H9 (cell line): ENCODE measurements at regions not wholly inside any gene's neighbourhood (a gene's known extent, or its start where the extent isn't known, plus 50 kb on each side); places are given as distances from the start of the nearest gene placed in this dataset.

Source experiments
- DNase-seq: peaks from one replicate; pipeline ENCODE4 v3.0.0-alpha.2; 2017
- H2AFZ ChIP-seq: one replicate; pipeline ENCODE4 v1.6.1; 2013; ENCODE audit warnings: mild to moderate bottlenecking, low read length, control low read depth, moderate library complexity
- H2AK5ac ChIP-seq: 2 replicates; pipeline ENCODE4 v1.6.1; 2013; ENCODE audit warnings: low read length, control low read depth, mixed read lengths; ENCODE audit not compliant: insufficient read length
- H2BK120ac ChIP-seq: one replicate; pipeline ENCODE4 v1.6.1; 2013; ENCODE audit warnings: low read depth, mild to moderate bottlenecking, low read length, control low read depth, inconsistent platforms; ENCODE audit not compliant: poor library complexity, severe bottlenecking
- H2BK12ac ChIP-seq: 2 replicates; pipeline ENCODE4 v1.6.1; 2013; ENCODE audit warnings: low read length, control low read depth, mixed read lengths, low read depth; ENCODE audit not compliant: insufficient read length
- H2BK15ac ChIP-seq: 2 replicates; pipeline ENCODE4 v1.6.1; 2013; ENCODE audit warnings: low read depth, low read length, control low read depth
- H2BK20ac ChIP-seq: one replicate; pipeline ENCODE4 v1.6.1; 2013; ENCODE audit warnings: low read depth, mild to moderate bottlenecking, low read length, control low read depth, inconsistent platforms; ENCODE audit not compliant: poor library complexity, severe bottlenecking
- H2BK5ac ChIP-seq: 2 replicates; pipeline ENCODE4 v1.6.1; 2013; ENCODE audit warnings: low read length, control low read depth, mixed read lengths; ENCODE audit not compliant: insufficient read length
- H3K14ac ChIP-seq: 2 replicates; pipeline ENCODE4 v1.6.1; 2013; ENCODE audit warnings: low read length, control low read depth; ENCODE audit not compliant: insufficient read depth
- H3K18ac ChIP-seq: 2 replicates; pipeline ENCODE4 v1.6.1; 2013; ENCODE audit warnings: low read depth, mild to moderate bottlenecking, mixed read lengths, low read length, control low read depth; ENCODE audit not compliant: insufficient read length
- H3K23ac ChIP-seq: 2 replicates; pipeline ENCODE4 v1.6.1; 2013; ENCODE audit warnings: low read length, control low read depth, mixed read lengths, low read depth; ENCODE audit not compliant: insufficient read length
- H3K23me2 ChIP-seq: 2 replicates; pipeline ENCODE4 v1.6.1; 2013; ENCODE audit warnings: low read depth, mild to moderate bottlenecking, mixed read lengths, low read length, control low read depth; ENCODE audit not compliant: insufficient read length, poor library complexity, severe bottlenecking
- H3K27ac ChIP-seq: 2 replicates; pipeline ENCODE4 v1.5.1; 2013; ENCODE audit warnings: low read length, control low read depth, mixed read lengths, low read depth; ENCODE audit not compliant: insufficient read length
- H3K27me3 ChIP-seq: 2 replicates; pipeline ENCODE4 v1.6.1; 2013; ENCODE audit warnings: low read length, control low read depth, inconsistent platforms; ENCODE audit not compliant: insufficient read depth
- H3K4ac ChIP-seq: 2 replicates; pipeline ENCODE4 v1.6.1; 2013; ENCODE audit warnings: low read depth, mild to moderate bottlenecking, control low read depth, inconsistent platforms, low read length, moderate library complexity
- H3K4me1 ChIP-seq: 2 replicates; pipeline ENCODE4 v1.6.1; 2013; ENCODE audit warnings: low read length, control low read depth, inconsistent platforms; ENCODE audit not compliant: insufficient read depth
- H3K4me2 ChIP-seq: 2 replicates; pipeline ENCODE4 v1.6.1; 2013; ENCODE audit warnings: low read length, control low read depth, mixed read lengths; ENCODE audit not compliant: insufficient read length, insufficient read depth
- H3K56ac ChIP-seq: 2 replicates; pipeline ENCODE4 v1.6.1; 2013; ENCODE audit warnings: low read depth, mild to moderate bottlenecking, mixed read lengths, low read length, control low read depth; ENCODE audit not compliant: insufficient read length
- H3K79me1 ChIP-seq: 2 replicates; pipeline ENCODE4 v1.6.1; 2013; ENCODE audit warnings: low read depth, mild to moderate bottlenecking, moderate library complexity, low read length, control low read depth, inconsistent platforms; ENCODE audit not compliant: insufficient read depth, poor library complexity, severe bottlenecking
- H3K79me2 ChIP-seq: 2 replicates; pipeline ENCODE4 v1.6.1; 2013; ENCODE audit warnings: low read length, control low read depth, inconsistent platforms; ENCODE audit not compliant: insufficient read depth
- H3K9ac ChIP-seq: 2 replicates; pipeline ENCODE4 v1.6.1; 2013; ENCODE audit warnings: low read length, control low read depth, mixed read lengths; ENCODE audit not compliant: insufficient read length; ENCODE audit errors: extremely low read depth
- H3K9me3 ChIP-seq: one replicate; pipeline ENCODE4 v1.6.1; 2013; ENCODE audit warnings: low read depth, low read length, inconsistent platforms; ENCODE audit not compliant: control insufficient read depth
- H3T11ph ChIP-seq: one replicate; pipeline ENCODE4 v1.6.1; 2013; ENCODE audit warnings: mild to moderate bottlenecking, low read length, control low read depth, inconsistent platforms
- H4K20me1 ChIP-seq: one replicate; pipeline ENCODE4 v1.6.1; 2013; ENCODE audit not compliant: control insufficient read depth, insufficient read length, insufficient read depth
- H4K5ac ChIP-seq: 2 replicates; pipeline ENCODE4 v1.6.1; 2013; ENCODE audit warnings: low read depth, mild to moderate bottlenecking, mixed read lengths, low read length, control low read depth; ENCODE audit not compliant: insufficient read length
- H4K8ac ChIP-seq: replicated peaks from 2 replicates; pipeline ENCODE4 v1.6.1; 2013; ENCODE audit warnings: low read length, control low read depth, mixed read lengths, low read depth; ENCODE audit not compliant: insufficient read length
- H4K91ac ChIP-seq: 2 replicates; pipeline ENCODE4 v1.6.1; 2013; ENCODE audit warnings: low read depth, mild to moderate bottlenecking, moderate library complexity, mixed read lengths, low read length, control low read depth; ENCODE audit not compliant: insufficient read length
- H3K27ac Mint-ChIP-seq, 3 experiments: 2 replicates in 2 of 3; 3 replicates in 1 of 3; pipeline ENCODE4 v1.8.0; 2020 to 2021; ENCODE audit warnings: mixed read lengths in 3 of 3, mild to moderate bottlenecking in 1 of 3, moderate library complexity in 1 of 3
- H3K27me3 Mint-ChIP-seq: 2 replicates; pipeline ENCODE4 v1.8.0; 2021; ENCODE audit warnings: low read depth, mild to moderate bottlenecking, moderate library complexity, mixed read lengths
- H3K36me3 Mint-ChIP-seq, 3 experiments: 2 replicates in 2 of 3; 3 replicates in 1 of 3; pipeline ENCODE4 v1.8.0; 2020 to 2021; ENCODE audit warnings: low read depth in 3 of 3, mixed read lengths in 3 of 3; ENCODE audit not compliant: insufficient read depth in 1 of 3
- H3K4me1 Mint-ChIP-seq, 2 experiments: 2 replicates each; pipeline ENCODE4 v1.8.0; 2020; ENCODE audit warnings: mixed read lengths in 2 of 2
- H3K4me3 Mint-ChIP-seq, 2 experiments: 2 replicates in 1 of 2; 3 replicates in 1 of 2; pipeline ENCODE4 v1.8.0; 2020 to 2021; ENCODE audit warnings: mild to moderate bottlenecking in 2 of 2, mixed read lengths in 2 of 2, moderate library complexity in 1 of 2
- H3K9me3 Mint-ChIP-seq, 2 experiments: 2 replicates in 1 of 2; 3 replicates in 1 of 2; pipeline ENCODE4 v1.8.0; 2020; ENCODE audit warnings: mild to moderate bottlenecking in 2 of 2, mixed read lengths in 2 of 2, moderate library complexity in 1 of 2
- CTCF ChIP-seq: fragments of 200-600 bp; sonication (generic); conservative IDR thresholded peaks from 3 replicates; pipeline ENCODE4 v1.8.0; 2021; ENCODE audit warnings: antibody characterized with exemption, mild to moderate bottlenecking
- WGBS: extraction: QIAGEN DNeasy Blood & Tissue Kit; methylation state at CpG from one replicate; pipeline ENCODE4 v1.1.7; 2013; ENCODE audit warnings: missing lambda C conversion rate, low lambda C conversion rate, mixed read lengths; ENCODE audit not compliant: insufficient read length; ENCODE audit errors: extremely low coverage; 5-methylcytosine and 5-hydroxymethylcytosine counted together

- H3K4me1 ChIP-seq, result no peaks in the 10 kb centered on the region; the same call in 1 of the 2 replicates
- TF ChIP-seq CTCF, result no peak
- Mint-ChIP-seq H3K27ac (no peak overlapping the region), H3K27me3 (no peaks in the 10 kb centered on the region), H3K4me1 (peaks cover 6 to 10% of the 10 kb centered on the region in 2 experiments), H3K4me3 (no peak overlapping the region), H3K9me3 (no peaks in the 10 kb centered on the region), H3K36me3 (no peaks in the 10 kb centered on the region; a peak in 1 of 7 replicates)
- no peak overlapping the region for H3K4me2 ChIP-seq
- no peaks in the 10 kb centered on the region for H3K9me3 ChIP-seq
- no peak overlapping the region for H3K18ac ChIP-seq
- H3K27ac ChIP-seq, result no peak overlapping the region
- no peaks in the 10 kb centered on the region for H3K27me3 ChIP-seq
- no peak overlapping the region for H3T11ph ChIP-seq
- H2BK120ac ChIP-seq, result no peak overlapping the region
- no peak overlapping the region for H2BK15ac ChIP-seq
- no peak overlapping the region for H2AFZ ChIP-seq
- H3K14ac ChIP-seq, result no peak overlapping the region
- no peak overlapping the region for H4K5ac ChIP-seq
- no peak overlapping the region for H3K4ac ChIP-seq
- no peak overlapping the region for H2BK12ac ChIP-seq
- H3K9ac ChIP-seq, result no peak overlapping the region
- H3K79me2 ChIP-seq, result no peaks in the 10 kb centered on the region
- WGBS, result no CpG with 5 or more reads among the region's 1 CpG
- H3K79me1 ChIP-seq, result no peaks in the 10 kb centered on the region
- no peak overlapping the region for H2BK5ac ChIP-seq
- H2AK5ac ChIP-seq, result no peak overlapping the region
- no peak overlapping the region for H2BK20ac ChIP-seq
- H3K23me2 ChIP-seq, result no peaks in the 10 kb centered on the region
- H3K56ac ChIP-seq, result no peak overlapping the region
- no peak overlapping the region for H4K8ac ChIP-seq
- DNase-seq, result no peak
- H3K23ac ChIP-seq, result no peak overlapping the region
- no peaks in the 10 kb centered on the region for H4K20me1 ChIP-seq
- H4K91ac ChIP-seq, result no peak overlapping the region
These were observed 245.9 kb upstream of the FAT3 start for GRCh38 chr11:91978747-91979146.
